Caki2 (cell line): ENCODE measurements at regions not wholly inside any gene's neighbourhood (a gene's known extent, or its start where the extent isn't known, plus 50 kb on each side); places are given as distances from the start of the nearest gene placed in this dataset.
"Not testable (repeated sequence)": the region's sequence is repeated elsewhere in the genome, so short reads cannot be mapped to it uniquely, and the experiment has no call there.

Experiments
- DNase-seq: peaks from one replicate; pipeline ENCODE4 v3.0.0-alpha.2; 2015; ENCODE audit warnings: low read depth
- in situ Hi-C: cut with HindIII; loops from 2 replicates; pipeline ENCODE4 v1.10.0; 2016; ENCODE audit warnings: low sequenced_read_pairs, low pct_unique_long_range_greater_than_20kb, mixed read lengths

DNA sequence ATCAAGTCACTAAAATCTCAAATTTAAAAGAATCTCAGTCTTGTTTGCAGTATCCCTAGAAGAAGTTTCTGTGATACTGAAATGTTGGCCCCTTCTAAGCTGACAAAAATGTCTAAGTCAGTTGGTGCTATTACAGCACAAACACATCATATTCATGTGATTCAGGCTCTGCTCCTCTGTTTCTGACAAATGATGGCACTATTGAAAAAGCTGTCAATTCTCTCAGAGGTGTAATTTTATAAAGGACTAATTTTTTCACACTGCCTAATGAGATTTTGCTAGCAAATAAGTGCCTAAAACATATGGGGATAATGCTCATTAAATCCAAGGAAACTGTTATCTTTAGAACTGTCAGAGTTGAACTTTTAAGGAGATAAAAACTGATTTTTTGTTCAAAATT is 445.9 kb downstream of the DSC3 start:
- in situ Hi-C loops: no loop called here
- no peak for DNase-seq

GRCh38 chr18:30595942-30596341 is 446.6 kb downstream of the DSC3 start:
- no peak for DNase-seq
- in situ Hi-C loops: no loop called here

- in situ Hi-C loops, DNase-seq: not testable (repeated sequence)
Observed at GRCh38 chr18:30594911-30595310, 447.6 kb downstream of the DSC3 start.

DNA sequence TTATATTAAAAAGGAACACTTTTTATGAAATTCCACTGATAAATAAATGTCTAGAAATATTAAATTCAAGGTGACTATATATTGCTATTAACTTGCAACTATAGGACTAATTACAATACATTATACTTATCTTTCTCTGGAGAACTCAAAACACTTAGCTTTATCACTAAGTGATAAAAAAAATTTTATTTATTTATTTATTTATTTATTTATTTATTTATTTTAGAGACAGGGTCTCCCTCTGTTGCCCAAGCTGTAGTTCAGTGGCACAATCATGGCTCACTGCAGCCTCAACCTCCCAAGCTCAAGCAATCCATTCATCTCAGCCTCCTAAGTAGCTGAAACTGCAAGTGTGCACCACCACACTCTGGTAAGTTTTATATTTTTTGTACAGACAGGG is 451.1 kb downstream of the DSC3 start:
- in situ Hi-C loops: no loop called here
- DNase-seq: no peak

DNA sequence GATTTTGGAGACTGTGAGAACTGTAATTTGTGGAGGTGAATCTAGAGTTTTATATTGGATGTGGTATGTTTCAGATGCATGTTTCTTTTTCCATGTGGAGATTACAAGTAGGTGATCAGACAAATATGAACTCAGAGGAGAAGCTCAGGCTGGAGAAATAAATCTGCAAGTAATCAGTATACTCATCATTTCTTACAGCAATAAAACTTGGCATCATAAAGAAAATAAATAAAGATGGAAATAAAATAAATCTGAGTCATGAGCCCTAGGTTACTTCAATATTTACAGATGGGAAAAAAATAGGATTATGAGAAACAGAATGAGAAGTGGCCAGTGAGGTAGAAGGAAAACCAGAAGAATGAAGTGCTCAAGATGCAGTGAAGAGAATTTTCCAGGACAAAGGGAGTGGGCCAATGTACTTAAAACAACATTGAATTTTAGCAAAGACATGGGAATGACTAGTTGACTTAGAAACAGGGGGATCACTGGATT is 453.8 kb downstream of the DSC3 start:
- no peak for DNase-seq
- in situ Hi-C loops: no loop called here

DNA sequence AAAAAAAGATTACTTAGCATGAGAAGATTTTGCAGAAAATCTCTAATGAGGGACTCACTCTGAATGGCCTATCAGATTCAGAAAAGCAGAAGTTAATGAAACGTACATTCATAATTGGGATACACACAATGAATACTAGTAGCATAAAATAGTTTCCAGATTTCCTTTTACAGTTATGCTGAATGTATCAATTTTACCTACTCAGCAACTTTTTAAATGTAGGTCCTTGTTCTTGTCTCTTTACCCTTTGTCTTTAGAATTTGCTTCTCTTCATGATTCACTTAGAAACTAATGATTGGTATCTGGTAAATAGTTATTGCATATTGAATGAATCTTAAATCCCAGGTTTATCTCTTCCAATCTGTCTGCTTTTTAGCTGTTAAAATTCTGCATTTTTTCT is 458.8 kb downstream of the DSC3 start:
- in situ Hi-C loops: no loop called here
- DNase-seq: no peak

DNA sequence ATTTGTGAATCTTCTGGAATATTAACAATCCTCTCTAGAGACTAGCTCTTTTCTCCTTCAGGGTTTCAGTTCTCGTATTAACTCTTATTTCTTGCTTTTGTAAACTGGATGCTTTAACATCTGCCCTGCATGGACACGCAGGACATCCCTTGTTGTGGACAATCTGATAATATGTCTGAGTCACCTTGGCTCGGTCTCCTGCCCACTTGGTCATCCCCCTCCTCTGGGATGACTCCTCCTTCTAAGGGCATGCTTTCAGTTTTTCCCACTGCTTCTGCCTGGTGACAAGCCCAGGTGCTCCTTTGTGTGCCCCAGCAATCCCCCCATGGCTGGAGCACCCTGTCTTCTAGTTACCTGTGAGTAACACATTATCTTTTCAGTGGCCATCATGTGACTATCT is 460.5 kb downstream of the DSC3 start:
- in situ Hi-C loops: no loop called here

DNA sequence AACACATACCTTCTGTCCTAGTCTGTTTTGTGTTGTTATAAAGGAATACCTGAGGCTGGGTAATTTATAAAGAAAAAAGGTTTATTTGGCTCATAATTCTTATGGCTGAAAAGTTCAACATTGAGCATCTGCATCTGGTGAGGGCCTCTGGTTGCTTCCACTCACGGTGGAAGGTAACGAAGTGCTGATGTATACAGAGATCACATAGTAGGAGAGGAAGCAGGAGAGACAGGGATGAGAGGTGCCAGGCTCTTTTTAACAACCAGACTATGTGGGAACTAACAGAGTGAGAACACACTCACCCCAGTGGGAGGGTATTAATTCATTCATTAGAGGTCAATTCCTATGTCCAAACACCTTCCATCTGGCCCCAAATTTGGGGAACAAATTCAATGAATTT is 463.8 kb downstream of the DSC3 start:
- DNase-seq: no peak
- in situ Hi-C loops: no loop called here

More for the DNA sequence above, 460.5 kb downstream of the DSC3 start:
- DNase-seq: no peak

DNA sequence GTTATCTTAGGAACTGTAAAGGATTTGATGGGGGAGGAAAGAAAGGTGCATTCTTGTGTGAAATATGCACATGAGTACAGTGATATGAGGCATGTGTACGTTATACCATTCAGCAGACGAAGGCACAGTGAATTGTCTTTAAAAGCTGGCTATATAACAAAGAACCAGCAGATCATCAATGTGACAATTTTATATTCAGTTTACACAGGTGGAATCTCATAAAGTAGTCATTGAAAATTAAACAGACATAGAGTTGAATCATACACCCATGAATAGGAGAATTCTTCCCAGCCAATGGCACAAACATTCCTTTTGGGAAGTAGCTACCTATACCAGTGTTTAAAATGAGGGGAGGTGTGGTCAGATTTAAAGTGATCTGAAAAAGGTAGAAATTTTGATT is 470.3 kb downstream of the DSC3 start:
- in situ Hi-C loops: no loop called here
- no peak for DNase-seq

DNA sequence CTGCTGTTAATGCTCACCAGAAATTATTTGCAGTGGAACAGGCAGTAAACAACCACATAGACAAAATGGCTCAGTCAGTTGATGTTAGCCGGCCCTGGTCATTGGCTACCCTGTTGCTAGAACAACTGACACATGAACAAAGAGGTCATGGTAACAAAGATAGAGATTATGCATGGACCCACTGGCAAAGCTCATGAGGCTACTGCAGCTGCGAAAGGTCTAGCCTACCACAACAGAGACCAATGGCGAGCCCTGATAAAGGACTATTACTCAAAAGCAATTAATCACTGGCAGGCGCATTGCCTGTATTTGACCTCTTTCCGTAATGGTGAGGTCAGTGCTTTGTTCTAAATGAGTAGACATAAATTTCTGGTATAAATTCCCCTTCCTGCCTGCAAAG is 474.2 kb downstream of the DSC3 start:
- no peak for DNase-seq
- in situ Hi-C loops: no loop called here

- in situ Hi-C loops: no loop called here
- DNase-seq: no peak
Observed at GRCh38 chr18:30566877-30567276, 475.7 kb downstream of the DSC3 start.

DNA sequence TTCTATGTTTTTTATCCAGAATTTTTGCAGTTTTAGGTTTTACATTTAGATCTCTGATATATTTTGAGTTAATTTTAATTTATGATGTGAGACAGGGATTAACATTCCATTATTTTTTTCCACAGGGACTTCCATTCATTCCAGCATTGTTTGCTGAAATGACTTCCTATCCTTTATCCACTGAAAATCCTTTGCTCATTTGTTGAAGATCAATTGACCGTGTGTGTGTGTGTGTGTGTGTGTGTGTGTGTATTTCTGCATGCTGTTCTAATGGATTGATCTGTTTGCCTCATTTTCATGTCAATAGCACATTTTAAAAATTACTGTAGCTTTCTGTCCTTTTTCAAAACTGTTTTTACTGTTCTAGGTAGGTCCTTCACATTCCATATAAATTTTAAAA is 480.3 kb downstream of the DSC3 start:
- DNase-seq: no peak
- in situ Hi-C loops: no loop called here

DNA sequence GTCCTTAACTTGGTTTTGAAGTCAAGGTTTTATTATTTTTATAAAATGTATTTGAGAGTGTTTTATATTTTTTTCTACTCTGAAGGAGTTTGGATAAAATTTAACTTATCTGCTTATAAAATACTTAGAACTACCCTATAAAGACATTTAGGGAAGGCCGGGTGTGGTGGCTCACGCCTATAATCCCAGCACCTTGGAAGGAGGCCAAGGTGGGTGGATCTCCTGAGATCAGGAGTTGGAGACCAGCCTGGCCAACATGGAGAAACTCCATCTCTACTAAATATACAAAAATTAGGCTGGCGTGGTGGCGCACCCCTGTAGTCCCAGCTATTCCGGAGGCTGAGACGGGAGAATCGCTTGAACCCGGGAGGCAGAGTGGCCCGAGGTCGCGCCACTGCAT is 486.4 kb downstream of the DSC3 start:
- in situ Hi-C loops: no loop called here
- no peak for DNase-seq

- DNase-seq: no peak
- in situ Hi-C loops: no loop called here
Observed at GRCh38 chr18:30545393-30545792, 497.1 kb downstream of the DSC3 start.

DNA sequence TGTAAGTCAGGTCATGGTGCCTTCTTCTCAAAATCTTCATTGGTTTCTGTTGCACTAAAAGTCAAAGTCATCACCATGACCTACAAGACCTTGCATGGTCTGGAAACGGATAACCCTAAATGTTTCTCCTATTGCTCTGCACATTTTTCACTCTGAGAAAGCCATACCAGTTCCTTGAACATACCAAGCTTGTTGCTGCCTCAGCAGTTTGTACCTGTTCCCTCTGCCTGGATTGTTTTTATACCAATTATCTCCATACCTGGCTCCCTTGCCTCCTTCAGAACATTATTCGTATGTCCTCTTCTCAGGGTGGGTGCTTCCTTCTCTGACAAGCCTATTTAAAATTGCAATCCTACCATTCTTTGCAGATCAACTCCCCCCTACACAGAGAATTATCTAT is 498.4 kb downstream of the DSC3 start:
- in situ Hi-C loops: no loop called here
- DNase-seq: no peak

- in situ Hi-C loops: no loop called here
Observed at GRCh38 chr18:30533716-30534115, 508.8 kb downstream of the DSC3 start.

GRCh38 chr18:30527917-30528316 is 514.6 kb downstream of the DSC3 start:
- no peak for DNase-seq
- in situ Hi-C loops: no loop called here

More at GRCh38 chr18:30533716-30534115, 508.8 kb downstream of the DSC3 start:
- no peak for DNase-seq

- DNase-seq: no peak
- in situ Hi-C loops: no loop called here
Observed at GRCh38 chr18:30527226-30527625, 515.3 kb downstream of the DSC3 start.

DNA sequence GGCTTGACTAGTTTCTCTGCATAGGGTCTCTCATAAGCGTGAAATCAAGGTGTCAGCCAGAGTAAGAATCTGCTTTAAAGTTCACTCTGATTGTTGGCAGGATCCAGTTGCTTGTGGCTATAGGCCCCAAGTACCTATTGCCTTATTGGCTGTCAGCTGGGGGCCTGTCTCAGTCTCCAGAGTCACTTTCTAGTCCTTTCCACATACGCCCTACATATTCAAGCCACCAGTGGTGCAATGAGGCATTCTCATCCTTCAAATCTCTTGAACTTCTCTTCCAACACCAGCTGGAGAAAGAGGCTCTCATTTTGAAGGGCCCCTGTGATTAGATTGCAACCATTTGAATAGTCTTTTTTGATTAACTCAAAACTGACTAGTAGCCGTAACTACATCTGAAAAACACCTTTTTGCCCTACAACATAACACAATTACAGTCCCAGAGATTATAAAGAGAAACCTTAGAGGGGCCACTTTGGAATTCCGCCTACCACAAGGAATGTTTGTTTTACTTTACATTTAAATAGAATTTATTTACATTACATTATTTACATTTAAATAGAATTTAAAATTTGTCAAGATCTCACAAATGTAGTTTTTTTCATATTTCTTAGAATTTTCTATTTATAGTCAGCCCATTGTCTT is 520.1 kb downstream of the DSC3 start:
- in situ Hi-C loops: no loop called here
- no peak for DNase-seq

GRCh38 chr18:30514059-30514458 is 528.5 kb downstream of the DSC3 start:
- DNase-seq: no peak
- in situ Hi-C loops: no loop called here
